GM19025 (cell line): ENCODE measurements at regions not wholly inside any gene's neighbourhood (a gene's known extent, or its start where the extent isn't known, plus 50 kb on each side); places are given as distances from the start of the nearest gene placed in this dataset.
A peak's percentile ranks its signal among the peaks of the same experiment; 100 is the strongest.

ENCODE experiments used
- ATAC-seq: cut with Tn5 transposase; IDR thresholded peaks from one replicate; pipeline ENCODE4 v1.9.1; 2021; ENCODE audit warnings: mild to moderate bottlenecking, low read depth, moderate library complexity; ENCODE audit not compliant: unreplicated experiment

DNA sequence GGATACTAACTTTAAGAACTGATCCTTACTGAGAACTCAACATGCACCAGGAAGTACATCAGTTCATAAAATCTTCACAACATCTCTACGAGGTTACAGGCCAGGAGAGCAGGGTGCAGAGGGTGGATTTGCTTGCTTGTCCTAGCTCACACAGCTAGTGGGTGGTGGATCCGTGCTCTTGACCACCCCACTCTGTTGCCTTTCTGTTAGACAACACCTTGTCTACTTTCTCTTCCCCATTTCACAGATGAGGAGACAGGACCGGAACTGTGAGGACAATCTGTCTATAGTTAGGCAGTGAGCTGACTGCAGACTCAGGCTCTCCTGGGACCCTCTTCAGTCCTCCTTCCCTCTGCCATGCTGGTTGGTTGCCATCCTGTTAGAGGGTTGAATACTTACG is 221.7 kb upstream of the TLE3 start:
- ATAC-seq: peak; percentile 78

DNA sequence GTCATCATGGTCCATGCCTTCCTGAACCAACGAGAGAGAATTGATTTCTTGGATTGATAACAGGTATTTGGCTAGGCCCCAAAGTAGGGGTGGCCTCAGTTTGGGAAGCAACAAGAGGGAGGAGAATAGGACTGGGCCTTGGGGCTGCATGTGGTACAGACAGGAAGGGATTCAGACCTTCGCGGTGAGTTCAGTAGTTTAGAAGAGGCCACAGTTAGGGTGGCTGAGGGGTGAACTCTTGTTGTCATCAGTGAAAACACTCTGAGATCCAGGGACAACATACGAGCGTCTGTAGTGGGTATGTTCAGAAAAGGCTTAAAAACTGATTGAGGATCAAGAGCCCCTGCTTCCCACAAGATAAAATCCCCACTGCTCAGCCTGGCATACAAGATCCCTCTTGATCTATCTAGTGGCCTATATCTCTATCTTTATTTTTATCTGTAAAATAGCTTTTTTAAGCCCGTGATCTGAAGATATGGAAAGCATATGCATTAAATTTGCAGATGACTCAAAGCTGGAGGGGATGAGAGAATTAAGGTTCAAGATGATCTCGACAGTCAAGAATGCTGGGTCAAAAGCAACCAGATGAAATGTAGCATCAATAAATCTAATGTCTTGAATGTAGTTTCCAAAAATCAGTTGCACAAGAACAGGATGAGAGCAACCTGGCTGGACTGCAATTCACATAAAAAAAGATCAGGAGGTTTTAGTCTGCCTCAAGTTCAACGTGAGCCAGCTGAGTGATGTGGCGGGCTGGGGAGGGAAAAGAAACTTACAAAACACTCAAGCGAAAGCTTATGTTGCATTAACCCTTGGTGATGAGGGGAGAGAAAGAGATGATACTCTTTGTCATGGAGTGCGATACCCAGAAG is 221.1 kb upstream of the TLE3 start:
- peak; percentile 13 for ATAC-seq

DNA sequence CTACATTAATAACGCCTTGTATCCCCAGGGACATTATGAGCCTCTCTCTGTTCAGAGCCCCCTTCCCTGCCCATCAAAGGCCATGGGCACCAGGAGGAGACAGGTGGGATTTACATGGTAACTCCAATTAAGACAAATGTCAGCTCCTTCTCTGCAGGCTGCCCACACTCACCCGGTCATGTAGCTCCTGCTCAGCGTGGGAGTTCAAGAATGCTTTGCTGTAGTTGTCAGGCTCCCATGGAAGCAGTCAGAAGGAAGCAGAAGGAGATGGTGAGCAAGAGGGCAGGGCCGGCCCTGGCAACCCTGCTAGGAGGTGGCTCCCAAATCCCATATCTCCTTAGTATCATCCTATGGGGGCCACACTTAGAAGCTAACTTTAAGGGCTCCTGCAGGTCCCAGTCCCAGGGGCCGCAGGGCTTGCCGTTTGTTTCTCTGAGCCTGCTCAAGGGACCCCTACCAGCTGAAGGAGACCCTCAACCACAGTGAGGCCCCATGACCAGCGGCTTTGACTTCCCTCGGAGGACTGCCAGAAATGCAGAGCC is 218.4 kb upstream of the TLE3 start:
- no peak for ATAC-seq

DNA sequence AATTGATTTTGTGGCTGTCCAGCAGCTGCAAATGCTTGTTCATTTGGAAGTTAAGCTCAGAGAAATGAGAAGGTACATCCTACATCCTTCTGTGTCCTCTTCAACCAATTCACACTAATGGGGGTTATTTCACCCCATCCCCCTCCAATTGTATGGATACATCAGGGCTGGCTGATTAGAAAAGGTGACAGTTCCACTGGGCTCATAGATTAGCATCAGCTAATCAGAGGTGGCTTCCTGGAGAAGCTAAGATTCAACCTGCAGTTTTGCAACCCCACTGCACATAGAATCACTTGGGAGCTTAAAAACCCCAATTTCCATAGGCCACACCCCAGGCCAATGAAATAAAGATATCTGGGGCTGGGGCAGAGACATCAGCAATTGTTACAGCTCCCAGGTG is 217.7 kb upstream of the TLE3 start:
- no peak for ATAC-seq

DNA sequence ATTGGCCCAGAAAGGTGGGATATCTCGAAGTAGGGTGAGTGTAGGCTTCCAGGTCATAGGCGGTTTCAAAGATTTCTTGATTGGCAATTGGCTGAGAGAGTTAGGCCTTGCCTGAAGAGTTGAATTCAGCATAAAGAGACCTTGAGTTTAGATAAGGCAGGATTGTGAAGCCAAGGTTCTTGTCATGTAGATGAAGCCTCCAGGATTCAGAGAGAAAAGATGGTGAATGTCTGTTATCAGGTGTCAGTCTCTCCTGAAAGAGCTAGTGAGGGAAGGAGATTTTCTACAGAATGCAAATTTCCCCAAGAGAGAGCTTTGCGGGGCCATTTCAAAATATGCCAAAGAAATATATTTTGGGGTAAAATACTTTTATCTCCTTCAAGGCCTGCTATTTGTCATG is 217.0 kb upstream of the TLE3 start:
- ATAC-seq: no peak

DNA sequence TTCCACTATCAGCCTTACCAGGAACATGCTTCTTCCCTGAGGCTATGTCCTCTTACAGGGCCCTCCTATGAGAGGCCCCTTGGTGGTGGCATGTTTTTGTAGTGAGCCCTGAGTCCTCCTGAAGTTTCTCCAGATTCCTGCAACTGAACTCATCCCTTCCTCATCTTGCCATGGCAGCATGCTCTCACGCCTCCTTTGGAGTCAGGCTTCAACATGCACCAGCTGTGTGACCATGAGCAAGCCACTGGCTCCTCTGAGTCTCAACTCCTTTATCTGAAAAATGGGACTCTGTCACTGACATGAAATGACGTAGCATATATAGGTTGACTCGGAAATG is 216.3 kb upstream of the TLE3 start:
- ATAC-seq: no peak

DNA sequence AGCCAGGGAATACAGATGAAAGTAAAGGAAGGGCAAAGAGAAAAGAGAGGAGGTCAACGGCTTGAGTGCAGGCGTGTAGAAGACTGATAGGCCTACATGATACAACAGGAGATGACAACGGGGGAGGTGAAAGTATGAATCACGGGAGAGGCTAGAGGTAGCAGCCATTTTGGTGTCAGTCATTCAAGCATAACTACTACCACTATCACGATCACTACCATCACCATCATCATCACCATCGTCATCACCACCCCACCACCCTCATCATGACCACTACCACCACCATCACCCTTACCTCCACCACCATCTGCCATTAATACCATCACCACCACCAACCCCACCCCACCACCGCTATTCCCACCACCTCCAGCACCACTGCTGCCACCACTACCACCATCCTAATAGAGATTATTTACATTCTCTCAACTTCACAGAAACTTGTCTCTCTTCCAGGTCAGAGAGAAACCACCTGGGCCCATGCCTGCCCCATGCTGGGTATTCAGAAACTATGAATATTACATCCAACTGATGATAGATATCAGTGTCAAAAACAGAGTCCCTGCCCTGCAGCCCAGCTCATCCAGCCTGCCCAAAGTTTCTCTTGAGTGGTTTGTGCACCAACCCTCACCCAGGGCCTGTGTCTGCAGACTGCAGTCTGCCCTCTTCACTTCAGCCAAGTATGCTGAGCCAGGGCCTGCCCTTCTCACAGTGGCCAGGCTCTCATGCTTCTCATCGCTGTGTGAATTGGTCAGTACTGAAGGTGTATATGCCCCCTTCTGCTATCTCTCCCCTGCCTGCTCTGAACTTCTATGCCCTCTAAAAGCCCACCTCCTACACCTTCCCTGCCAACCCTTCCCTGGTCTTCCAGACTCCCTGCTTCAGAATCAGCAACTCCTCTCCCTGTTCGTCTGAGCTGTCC is 215.6 kb upstream of the TLE3 start:
- ATAC-seq: no peak

DNA sequence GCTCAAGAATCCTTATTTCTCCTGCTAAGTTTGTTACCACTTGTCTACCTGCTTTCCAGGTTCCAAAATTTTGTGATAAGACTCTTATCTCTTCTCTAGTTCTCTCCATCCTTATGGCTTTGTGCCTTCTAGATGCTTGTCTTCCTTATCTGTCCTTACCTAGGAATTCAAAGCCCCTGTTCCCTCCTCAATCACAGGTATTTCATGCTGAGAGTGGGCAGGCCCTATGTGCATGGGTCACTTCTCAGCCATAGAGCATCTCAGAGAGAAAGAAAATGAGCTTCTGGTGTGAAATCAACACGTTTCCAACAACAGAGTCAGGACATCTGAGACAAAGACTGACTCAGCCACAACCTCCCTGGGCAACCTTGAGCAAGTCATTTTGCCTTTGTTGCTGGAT is 214.1 kb upstream of the TLE3 start:
- no peak for ATAC-seq

DNA sequence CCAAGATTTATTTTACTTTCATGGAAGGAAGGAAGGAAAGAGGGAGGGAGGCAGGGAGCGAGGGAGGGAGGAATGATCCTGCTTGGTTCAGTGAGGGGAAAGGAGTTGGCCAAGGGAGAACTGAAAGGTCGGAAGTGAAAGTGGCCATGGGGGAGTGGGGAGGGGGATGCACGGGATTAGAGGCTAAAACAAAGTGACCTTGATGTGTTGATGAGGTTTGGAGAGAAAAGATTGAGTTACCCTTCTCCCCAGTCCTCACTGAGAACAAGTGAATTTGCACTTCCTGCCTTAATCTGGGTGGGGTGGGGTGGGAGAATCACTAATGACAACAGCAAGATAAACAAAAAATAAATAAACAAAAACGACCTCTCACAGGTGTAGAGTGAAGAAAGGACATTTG is 212.0 kb upstream of the TLE3 start:
- ATAC-seq: no peak

DNA sequence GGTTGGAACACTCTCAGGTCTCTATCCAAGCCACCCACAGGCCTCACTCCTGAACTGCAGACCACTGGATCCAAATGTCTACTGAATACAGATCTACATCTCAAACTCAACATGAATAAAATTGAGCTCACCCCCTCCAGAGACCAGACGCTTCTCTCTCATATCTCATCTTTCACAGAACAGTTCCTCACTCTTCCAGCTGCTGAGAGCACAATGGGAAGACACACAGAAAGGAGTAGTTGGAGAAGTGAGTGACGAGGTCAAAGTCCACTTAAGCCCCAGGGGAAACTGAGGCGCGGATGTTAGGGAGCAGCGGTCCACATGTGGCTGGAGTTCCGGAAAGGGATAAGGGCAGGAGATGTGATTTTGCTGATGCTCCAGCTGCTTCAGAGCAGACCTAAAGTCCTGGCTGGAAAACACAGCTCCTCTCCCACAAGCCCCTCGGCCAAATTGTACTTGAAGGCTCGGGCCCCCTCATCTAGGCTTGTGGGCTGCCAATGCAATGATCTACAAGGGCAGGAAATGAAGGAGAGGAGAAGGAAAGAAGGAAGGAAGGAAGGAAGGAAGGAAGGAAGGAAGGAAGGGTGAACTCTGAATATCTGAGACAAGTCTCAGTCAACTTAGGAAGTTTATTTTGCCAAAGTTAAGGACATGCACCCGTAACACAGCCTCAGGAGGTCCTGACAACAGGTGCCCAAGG is 211.2 kb upstream of the TLE3 start:
- ATAC-seq: no peak

DNA sequence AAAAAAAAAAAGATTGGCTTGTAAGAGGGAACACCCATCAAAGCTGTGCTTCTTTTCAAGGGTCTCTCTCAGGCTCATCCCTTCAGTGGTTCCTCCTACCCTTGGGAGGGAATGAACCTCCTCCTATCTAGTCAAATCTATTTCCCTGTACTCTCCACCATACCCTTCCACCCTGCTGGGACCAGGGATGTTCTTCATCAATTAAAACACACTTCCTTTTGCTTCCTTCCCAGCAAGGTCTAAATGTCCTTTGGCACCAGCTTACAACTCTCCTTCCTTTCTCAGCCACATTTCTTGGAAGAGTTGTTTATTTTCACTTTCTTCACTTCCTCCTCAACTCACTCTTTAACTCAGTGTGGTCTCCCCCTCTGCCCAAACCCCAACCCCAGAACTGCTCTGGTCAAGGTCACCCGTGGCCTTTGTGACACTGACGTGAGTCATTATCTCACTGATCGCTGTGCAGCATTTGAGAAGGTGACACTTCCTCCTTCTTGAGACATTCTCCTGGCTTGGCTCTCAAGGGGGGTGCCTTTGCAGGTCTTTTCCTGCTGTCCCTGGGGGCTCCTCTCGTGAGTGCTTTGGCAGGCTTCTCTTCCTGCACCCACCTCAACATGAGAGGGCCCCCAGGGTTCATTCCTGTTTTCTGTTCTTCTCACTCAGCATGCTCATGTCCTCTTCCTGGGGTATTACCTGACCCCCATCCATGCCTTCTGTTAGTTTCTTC is 210.5 kb upstream of the TLE3 start:
- peak; percentile 58 for ATAC-seq

DNA sequence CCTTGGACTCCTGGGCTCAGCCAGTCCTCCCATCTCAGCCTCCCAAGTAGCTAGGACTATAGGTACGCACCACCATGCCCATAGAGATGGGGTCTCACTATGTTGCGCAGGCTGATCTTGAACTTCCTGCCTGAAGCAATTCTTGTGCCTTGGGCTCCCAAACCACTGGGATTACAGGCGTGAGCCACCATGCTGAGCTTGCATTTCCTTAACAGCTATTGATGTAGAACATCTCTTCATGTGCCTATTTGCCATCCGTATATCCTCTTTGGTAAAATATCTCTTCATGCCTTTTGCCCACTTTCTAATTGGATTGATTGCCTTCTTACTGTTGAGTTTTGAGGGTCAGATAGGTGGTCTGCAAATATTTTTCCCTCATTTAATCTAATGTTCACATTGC is 208.9 kb upstream of the TLE3 start:
- no peak for ATAC-seq

DNA sequence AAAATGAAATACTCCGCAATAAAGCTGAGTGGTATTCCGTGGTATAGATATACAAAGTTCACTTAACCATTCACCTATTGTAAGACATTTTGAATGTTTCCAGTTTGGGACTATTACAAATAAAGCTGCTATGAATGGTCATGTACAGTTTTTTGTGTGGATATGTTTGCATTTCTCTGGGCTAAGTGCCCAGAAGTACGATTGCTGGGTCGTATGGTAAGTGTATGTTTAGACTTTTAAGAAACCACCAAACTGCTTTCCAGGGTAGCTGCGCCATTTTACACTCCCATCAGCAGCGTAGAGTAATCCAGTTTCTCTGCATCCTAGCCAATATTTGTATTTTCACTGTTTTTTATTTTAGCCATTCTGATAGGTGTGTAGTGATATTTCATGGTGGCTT is 208.4 kb upstream of the TLE3 start:
- ATAC-seq: no peak

DNA sequence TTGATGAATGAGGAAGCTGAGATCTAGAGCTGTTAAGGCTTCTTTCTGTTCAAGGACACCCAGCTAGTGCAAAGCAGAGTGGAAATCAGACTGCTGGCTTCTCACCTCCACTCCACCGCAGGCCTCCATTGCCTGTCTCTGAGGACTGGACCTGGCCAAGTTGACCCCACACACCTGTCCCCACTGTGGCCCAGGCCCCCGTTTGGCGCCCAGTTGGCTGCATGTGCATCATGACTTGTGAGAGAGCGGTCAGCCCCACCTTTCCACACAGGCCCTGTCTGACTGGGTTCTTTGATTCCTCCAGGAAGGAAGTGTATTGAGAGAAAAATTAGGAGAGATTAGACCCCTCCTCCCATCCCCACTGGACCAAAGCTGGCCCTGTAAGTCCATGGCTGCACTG is 206.3 kb upstream of the TLE3 start:
- no peak for ATAC-seq

DNA sequence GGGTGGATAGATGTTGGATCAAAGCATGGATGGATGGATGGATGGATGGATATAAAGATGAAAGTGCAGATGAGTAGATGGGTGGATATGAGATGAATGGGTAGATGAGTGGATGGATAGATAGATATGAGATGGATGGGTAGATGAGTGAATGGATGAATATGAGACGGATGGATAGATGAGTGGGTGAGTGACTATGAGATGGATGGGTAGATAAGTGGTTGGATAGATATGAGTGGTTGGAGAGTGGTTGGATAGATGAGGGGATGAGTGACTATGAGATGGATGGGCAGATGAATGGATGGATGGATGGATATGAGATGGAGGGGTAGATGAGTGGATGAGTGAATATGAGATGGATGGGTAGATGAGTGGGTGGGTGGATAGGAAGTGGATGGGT is 204.6 kb upstream of the TLE3 start:
- ATAC-seq: no peak

DNA sequence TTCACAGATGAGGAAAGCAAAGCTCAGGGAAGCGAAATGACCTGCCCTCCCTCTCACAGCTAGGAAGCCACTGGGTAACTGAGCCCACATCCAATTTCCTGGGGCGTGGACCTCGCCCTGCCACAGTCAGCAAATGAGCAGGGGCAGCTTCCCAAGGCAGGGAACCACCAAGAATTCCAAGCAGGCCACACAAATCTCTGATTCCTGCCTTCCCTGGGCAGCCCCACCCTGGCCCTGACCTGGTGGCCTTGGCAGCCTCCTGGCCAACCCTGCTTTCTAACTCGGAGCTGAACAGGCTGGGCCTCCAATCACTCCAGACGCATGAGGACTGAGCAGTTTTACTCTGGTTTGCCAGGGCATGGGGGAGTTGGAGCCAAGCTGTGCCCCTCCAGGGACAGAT is 203.7 kb upstream of the TLE3 start:
- no peak for ATAC-seq

DNA sequence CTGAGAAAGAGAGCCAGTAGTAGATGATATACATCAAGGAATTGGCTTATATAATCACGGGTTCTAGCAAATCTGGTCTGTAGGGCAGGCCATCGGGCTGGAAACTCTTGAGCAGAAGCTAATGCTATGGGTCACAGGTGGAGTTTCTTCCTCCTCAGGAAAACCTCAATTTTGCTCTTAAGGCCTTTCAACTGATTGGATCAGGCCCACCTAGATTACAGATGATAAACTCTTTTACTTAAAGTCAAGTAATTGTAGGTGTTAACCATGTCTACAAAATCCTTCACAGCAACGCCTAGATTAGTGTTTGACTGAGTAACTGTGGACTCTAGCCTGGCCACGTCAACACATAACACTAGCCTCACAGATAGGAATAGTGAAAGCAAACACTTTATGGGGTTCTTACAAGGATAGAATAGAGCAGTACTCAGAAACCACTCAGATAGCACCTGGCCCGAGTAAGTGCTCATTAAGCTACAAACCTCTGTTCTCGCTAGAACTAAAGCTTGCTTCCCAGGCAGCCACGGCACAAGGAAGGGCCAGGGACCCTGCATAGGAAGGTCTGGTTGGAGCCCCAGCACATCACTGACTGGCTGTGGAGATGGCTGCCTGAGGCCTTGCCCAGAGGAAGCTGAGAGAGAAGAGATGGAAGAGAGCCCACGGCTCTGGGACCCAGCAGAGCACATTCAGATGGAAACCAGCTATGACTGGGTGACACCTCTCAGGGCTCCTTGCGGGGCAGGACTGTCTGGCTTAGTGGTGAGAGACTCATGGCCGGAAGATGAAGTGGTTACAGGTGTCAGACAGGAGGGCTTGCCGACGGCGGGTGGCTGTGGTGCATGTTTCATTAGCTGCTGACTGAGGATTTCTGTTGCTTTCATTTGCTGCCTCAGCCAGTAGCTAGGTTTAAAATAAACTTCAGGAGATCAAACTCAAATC is 202.5 kb upstream of the TLE3 start:
- peak; percentile 97 for ATAC-seq

DNA sequence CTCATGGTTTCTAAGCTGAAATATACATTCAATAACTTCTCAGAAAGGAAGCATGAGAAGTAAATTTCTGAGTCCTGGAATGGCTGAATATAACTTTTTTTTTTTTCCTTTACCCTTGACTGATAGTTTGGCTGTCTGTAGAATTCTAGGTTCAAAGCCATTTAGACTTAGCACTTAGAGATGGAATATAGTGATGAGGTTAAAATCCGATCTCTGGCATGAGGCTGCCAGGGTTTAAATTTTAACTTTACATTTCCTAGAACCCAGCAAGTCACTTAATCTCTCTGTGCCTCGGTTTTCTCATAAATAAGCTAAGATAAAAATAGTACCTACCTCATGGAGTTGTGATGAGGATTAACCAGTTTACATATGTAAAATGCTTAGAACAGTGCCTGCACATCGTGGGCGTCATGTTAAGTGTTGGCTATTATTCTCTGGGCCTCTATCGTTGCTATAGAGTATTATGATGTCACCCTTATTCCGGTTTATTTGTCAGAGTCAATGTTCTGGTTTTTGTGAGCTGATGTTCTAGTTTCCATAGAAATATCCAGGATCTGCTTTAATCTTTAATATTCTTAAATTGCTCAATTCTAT is 199.8 kb upstream of the TLE3 start:
- no peak for ATAC-seq
